Hypothalamus (tissue), 51 donors: ENCODE measurements at regions not wholly inside any gene's neighbourhood (a gene's known extent, or its start where the extent isn't known, plus 50 kb on each side); places are given as distances from the start of the nearest gene placed in this dataset.

Experiments
- DNase-seq, 51 donors: peaks; one replicate each; lab custom pipeline; 2025; lab: John Stamatoyannopoulos, UW

DNA sequence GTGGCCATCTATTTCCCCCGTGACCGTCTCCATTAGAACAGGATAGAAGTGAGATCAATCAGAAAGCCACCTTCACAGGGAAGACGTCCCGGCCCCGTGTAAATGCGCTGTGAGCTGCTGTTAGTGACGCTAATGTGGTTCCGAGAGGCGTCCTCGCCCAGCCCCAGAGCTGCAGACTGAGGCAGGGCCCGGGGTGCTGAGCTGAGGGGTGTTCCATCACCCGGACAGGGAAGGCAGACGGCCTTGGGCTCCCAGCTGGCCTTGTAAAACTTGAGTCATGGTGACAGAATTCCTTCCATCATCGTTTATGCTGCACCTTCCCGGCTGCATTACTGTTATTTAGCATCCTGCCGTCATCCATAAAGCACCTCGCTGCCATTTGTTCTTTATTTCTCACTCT, 195.3 kb upstream of the CTBP2 start:
- DNase-seq = no peak

GRCh38 chr10:125350519-125350918, 190.2 kb upstream of the CTBP2 start:
- no peak for DNase-seq

DNA sequence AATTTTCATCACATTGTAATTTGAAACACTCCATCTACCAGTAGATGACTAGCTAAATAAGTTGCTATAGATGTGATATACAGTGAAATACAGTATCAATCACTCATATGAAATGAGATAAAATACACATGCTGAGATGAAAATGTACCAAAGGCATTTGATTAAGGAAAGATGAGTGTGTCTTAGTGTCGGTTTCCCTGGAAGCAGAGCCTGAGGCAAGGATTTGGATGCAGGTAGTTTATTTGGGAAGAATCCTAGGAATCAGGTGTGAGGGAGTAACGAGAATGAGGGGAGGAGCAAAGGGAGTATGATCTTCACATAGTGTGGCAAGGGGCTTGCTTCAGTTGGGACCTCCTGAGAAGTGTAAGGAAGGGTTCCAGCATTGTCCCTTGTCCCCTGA, 188.2 kb upstream of the CTBP2 start:
- DNase-seq = no peak

DNA sequence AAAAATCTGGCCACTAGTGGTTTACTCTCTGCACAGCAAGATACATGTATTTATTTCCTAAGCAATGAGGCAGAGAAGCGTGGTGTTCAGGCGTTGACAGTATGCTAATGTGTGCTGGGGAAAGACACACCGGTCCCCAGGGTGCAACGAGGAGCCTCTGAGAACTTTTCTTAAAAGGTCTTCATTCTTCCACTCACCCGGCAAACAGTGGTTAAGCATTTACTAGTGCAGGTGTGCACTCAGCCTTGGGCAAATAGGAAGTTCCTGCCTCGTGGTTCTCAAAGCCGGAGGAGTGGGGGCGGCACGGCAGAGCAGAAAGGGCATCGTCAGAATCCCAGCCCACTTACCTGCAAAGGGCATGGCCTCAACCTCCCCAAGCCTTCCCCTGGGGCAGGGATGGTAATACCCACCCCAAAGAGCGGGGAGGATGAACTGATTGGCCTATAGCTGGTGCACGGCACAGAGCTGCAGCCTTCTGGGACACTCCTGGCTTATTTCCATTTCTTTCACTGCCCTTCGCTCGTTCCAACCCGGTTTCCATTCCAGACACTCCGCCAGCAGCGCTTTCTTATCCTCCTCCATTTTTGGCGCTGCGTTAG, 184.3 kb upstream of the CTBP2 start:
- DNase-seq = no peak

GRCh38 chr10:125343983-125344382, 183.6 kb upstream of the CTBP2 start:
- DNase-seq = no peak

DNA sequence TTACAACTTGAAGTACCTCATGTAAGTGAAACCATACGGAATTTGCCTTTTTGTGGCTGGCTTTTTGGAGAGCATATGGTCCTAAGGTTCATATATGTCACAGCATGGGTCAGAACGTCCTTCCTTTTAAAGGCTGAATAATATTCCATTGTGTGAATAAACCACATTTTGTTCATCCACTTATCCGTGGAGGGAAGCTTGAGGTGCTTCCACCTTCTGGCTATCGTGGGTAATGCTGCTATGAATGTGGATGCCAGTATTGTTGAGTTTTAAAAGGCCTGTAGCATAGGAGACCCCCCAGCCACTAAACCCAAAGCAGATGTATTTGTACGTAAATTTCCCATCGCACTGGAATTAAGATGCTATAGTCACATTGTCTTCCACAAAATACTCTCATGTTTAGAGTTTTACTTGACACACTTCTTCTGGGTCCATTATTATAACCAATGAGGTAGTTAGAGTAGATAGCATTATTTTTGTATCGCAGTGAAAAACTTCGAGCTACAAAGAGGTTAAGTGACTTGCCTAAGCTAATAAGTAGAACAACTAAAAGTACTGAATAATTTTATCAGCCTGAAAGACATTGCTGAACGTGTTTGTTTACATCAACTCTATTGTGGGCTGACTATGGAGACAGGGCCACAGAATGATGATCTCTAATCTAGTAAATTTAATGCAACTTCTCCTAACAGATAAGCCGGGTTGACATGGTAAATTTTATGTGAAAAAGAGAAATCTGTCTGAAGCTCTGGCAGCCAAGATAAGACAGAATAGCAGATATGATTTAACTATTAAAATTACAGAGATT, 183.0 kb upstream of the CTBP2 start:
- DNase-seq = no peak

GRCh38 chr10:125341611-125342010, 181.2 kb upstream of the CTBP2 start:
- DNase-seq = no peak

DNA sequence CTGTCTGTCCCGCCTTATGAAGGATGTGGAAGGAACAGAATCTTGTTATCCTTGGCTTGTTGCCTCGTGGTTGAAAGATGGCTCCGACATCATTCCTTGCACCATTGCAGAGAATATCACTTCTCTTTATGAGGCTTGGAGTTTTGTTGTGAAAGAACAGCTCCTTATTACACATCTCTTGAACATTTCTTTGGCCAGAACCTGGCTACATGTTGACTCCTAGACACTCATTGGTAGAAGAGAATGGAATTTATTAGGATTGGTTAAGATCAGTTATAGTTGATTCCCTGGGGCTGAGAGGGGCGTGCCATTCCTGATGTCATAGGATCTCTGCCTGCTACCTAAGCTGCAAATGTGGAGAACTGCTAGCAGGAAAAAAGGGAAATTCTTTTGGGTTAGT, 180.5 kb upstream of the CTBP2 start:
- no peak for DNase-seq

- DNase-seq = no peak
Measured at GRCh38 chr10:125337510-125337909, 177.1 kb upstream of the CTBP2 start.

GRCh38 chr10:125334545-125334944, 174.2 kb upstream of the CTBP2 start:
- DNase-seq = no peak

- DNase-seq = no peak
Measured at GRCh38 chr10:125333769-125334168, 173.4 kb upstream of the CTBP2 start.

- DNase-seq = no peak
Measured at GRCh38 chr10:125333209-125333591, 172.8 kb upstream of the CTBP2 start.

GRCh38 chr10:125332548-125333208, 172.3 kb upstream of the CTBP2 start:
- DNase-seq = peak in 1 of 51 donors; percentile 13

- no peak for DNase-seq
Measured at GRCh38 chr10:125331056-125331455, 170.7 kb upstream of the CTBP2 start.

DNA sequence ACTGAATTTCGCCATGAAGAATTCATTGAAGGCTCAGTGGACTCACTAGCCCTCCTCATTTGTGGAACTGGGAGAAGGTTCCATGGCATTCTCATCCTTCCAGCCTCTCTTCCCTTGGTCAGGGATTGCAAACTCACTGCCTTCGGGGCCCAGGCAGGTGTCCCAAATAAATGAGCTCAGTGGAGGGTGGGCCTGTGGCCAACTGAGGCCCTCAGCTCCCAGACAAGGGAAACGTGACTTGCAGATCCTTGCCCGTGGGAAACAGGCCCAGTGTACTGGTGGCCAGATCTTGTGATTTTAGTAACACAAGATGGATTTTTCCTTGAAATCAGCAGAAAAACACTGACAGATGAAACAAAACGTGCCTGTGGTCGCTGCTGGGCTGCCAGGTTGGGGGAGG, 168.7 kb upstream of the CTBP2 start:
- no peak for DNase-seq

DNA sequence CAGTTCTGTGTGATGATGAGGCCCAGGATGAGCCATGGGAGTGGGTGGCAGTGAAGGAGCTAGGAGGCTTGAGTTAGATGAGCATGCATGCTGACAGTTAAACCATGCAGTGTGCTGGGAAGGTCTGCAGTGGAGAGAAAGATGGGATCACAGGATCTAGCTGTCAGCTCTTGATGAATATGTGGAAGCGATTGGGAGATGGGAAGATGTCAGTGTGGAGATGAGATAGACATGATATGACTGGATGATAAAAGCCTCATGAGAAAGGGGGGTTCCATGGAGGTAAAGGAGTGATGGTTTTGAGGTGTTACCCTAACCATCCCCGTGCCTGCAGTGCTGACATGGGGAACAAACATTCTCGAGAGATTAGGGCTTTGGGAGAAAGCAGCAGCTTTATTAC, 165.0 kb upstream of the CTBP2 start:
- no peak for DNase-seq

GRCh38 chr10:125316436-125316835, 156.1 kb upstream of the CTBP2 start:
- no peak for DNase-seq

DNA sequence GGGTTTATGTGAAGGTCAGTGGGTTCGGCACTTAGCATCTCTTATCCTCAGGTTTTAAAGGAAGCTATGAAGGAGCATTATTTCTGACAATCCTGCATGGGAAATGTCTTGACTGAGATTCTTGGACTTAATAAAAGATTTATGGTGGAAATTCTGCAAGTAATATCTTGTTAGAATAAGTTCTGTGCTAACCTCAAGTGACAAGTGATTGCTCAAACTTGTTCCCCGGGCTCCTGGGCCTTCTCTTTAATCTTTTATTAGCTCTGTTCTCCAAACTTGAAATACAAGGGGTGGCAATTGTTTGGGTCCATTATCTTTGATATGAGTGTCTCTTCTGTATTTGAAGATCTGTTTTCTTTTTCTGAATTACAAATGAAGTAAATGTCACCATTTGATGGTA, 140.6 kb upstream of the CTBP2 start:
- no peak for DNase-seq

GRCh38 chr10:125299461-125299860, 139.1 kb upstream of the CTBP2 start:
- DNase-seq = no peak

- DNase-seq = no peak
Measured at GRCh38 chr10:125296598-125296997, 136.2 kb upstream of the CTBP2 start.

- no peak for DNase-seq
Measured at GRCh38 chr10:125294109-125294508, 133.7 kb upstream of the CTBP2 start.

- no peak for DNase-seq
Measured at GRCh38 chr10:125291836-125292235, 131.5 kb upstream of the CTBP2 start.
